Endothelial cell of umbilical vein (primary cell): ENCODE measurements at regions not wholly inside any gene's neighbourhood (a gene's known extent, or its start where the extent isn't known, plus 50 kb on each side); places are given as distances from the start of the nearest gene placed in this dataset.

ENCODE experiments used
- BruUV-seq: library from RNA; stranded (reverse); fragments of 400-500 nt; replicated peaks from 2 replicates; lab custom pipeline; 2021; lab: Mats Ljungman, UMichigan
- CTCF ChIA-PET: fragments of 300-600, 350-600 bp; sonication (Branson Sonifier 250); formaldehyde crosslinking; loops from one replicate; lab custom pipeline; 2021; ENCODE audit warnings: antibody characterized with exemption, inconsistent platforms; lab: Charles Lee
- POLR2A ChIA-PET: fragments of 300-600, 350-600 bp; sonication (Branson Sonifier 250); formaldehyde crosslinking; loops from one replicate; lab custom pipeline; 2021; ENCODE audit warnings: antibody characterized with exemption, inconsistent platforms; lab: Charles Lee
- DNase-seq: peaks from one replicate; pipeline ENCODE4 v3.0.0-alpha.2; 2011; ENCODE audit warnings: low read depth, low spot score
- FAIRE-seq: peaks from 2 replicates; lab custom pipeline; 2011; peaks lifted over from hg19 to GRCh38; lab: Jason Lieb, UNC
- H2AFZ ChIP-seq: 2 replicates; pipeline ENCODE4 v1.6.0; 2012; ENCODE audit warnings: low read depth, low read length, control low read depth, inconsistent platforms
- H3K27ac ChIP-seq: 2 replicates; pipeline ENCODE4 v1.5.1; 2011; ENCODE audit warnings: low read depth, mild to moderate bottlenecking, control low read depth, low read length, moderate library complexity; ENCODE audit not compliant: insufficient read depth
- H3K27me3 ChIP-seq, 2 experiments: 2 replicates each; pipeline versions ENCODE4 v1.6.0 to v1.6.1; 2011; ENCODE audit warnings: low read length in 2 of 2, mixed read lengths in 1 of 2; ENCODE audit not compliant: control insufficient read depth in 2 of 2, insufficient read depth in 2 of 2
- H3K36me3 ChIP-seq, 2 experiments: 2 replicates in 1 of 2; 3 replicates in 1 of 2; pipeline ENCODE4 v1.5.1; 2011; ENCODE audit warnings: low read length in 2 of 2, mild to moderate bottlenecking in 1 of 2, moderate library complexity in 1 of 2; ENCODE audit not compliant: control insufficient read depth in 2 of 2, insufficient read depth in 2 of 2; ENCODE audit errors: extremely low read depth in 1 of 2
- H3K4me1 ChIP-seq: 3 replicates; pipeline ENCODE4 v1.5.1; 2011; ENCODE audit warnings: mild to moderate bottlenecking, low read length; ENCODE audit not compliant: control insufficient read depth, insufficient read depth; ENCODE audit errors: extremely low read depth
- H3K4me2 ChIP-seq: 2 replicates; pipeline ENCODE4 v1.6.1; 2011; ENCODE audit warnings: low read length, control low read depth, mixed read lengths; ENCODE audit not compliant: insufficient read depth
- H3K4me3 ChIP-seq, 3 experiments: fragments of 200-600 bp in 1 of 3; sonication (generic), shearing (Covaris generic) in 1 of 3; replicated peaks in 1 of 3; 2 replicates each; pipeline ENCODE4 v1.5.1; 2011 to 2016; ENCODE audit warnings: control low read depth in 3 of 3, low read length in 3 of 3, mild to moderate bottlenecking in 2 of 3, inconsistent platforms in 1 of 3, low read depth in 1 of 3, moderate library complexity in 1 of 3; ENCODE audit not compliant: insufficient read depth in 1 of 3
- H3K79me2 ChIP-seq: 2 replicates; pipeline ENCODE4 v1.6.0; 2012; ENCODE audit warnings: low read length, inconsistent platforms; ENCODE audit not compliant: control insufficient read depth, insufficient read depth
- H3K9ac ChIP-seq: replicated peaks from 2 replicates; pipeline ENCODE3; 2011; ENCODE audit warnings: low read length, control low read depth; ENCODE audit not compliant: insufficient read depth; ENCODE audit errors: extremely low read depth
- H3K9me1 ChIP-seq: replicated peaks from 3 replicates; pipeline ENCODE4 v1.6.0; 2011; ENCODE audit warnings: mild to moderate bottlenecking, low read length; ENCODE audit not compliant: control insufficient read depth, insufficient read depth; ENCODE audit errors: extremely low read depth
- H3K9me3 ChIP-seq: replicated peaks from 2 replicates; pipeline ENCODE4 v1.5.1; 2012; ENCODE audit warnings: low read length, inconsistent platforms; ENCODE audit not compliant: control insufficient read depth, insufficient read depth
- H4K20me1 ChIP-seq: replicated peaks from 2 replicates; pipeline ENCODE3; 2011; ENCODE audit warnings: mild to moderate bottlenecking, low read length; ENCODE audit not compliant: control insufficient read depth, insufficient read depth; ENCODE audit errors: extremely low read depth
- FOS ChIP-seq: IDR thresholded peaks from 2 replicates; pipeline ENCODE4 v1.6.1; 2011; ENCODE audit warnings: mild to moderate bottlenecking, low read length, moderate library complexity, borderline replicate concordance; ENCODE audit not compliant: insufficient read depth
- GATA2 ChIP-seq: IDR thresholded peaks from 2 replicates; pipeline ENCODE4 v1.7.0; 2011; ENCODE audit warnings: low read depth, mild to moderate bottlenecking, moderate library complexity, mixed read lengths, low read length; ENCODE audit not compliant: insufficient read length, insufficient read depth
- MYC ChIP-seq: IDR thresholded peaks from one replicate; pipeline ENCODE4 v1.6.1; 2011; ENCODE audit warnings: mild to moderate bottlenecking, low read depth, low read length
- POLR2AphosphoS5 ChIP-seq: IDR thresholded peaks from 2 replicates; pipeline ENCODE4 v1.6.1; 2012; ENCODE audit warnings: low read depth, mild to moderate bottlenecking, control low read depth, low read length, moderate library complexity; ENCODE audit not compliant: insufficient read depth
- dilution Hi-C: fragments of 300-500 bp; cut with MboI; formaldehyde crosslinking; loops from one replicate; pipeline ENCODE4 v1.15.0; 2019; ENCODE audit warnings: low sequenced_read_pairs; ENCODE audit not compliant: extremely low pct_ligation_motif_present
- intact Hi-C: fragments of 100-400 bp; cut with micrococcal nuclease; formaldehyde crosslinking; loops from one replicate; pipeline ENCODE4 v1.10.0; 2022
- TF ChIP-seq, protein P1 (sequence below): IDR thresholded peaks from 2 replicates; pipeline ENCODE4 v1.6.1; 2011; ENCODE audit not compliant: insufficient read depth, insufficient read length

GRCh38 chr13:40342461-40342860 lies 324.0 kb downstream of the FOXO1 start:
- Histone ChIP-seq H3K27me3 (no peaks in the 10 kb centered on the region), H3K4me1 (peaks cover 14% of the 10 kb centered on the region), H3K4me3 (no peak overlapping the region), H3K79me2 (no peaks in the 10 kb centered on the region), H4K20me1 (no peaks in the 10 kb centered on the region), H3K9me1 (no peaks in the 10 kb centered on the region), H3K9me3 (no peaks in the 10 kb centered on the region), H3K9ac (no peak overlapping the region), H3K36me3 (no peaks in the 10 kb centered on the region), H2AFZ (no peak overlapping the region), H3K4me2 (no peak overlapping the region), H3K27ac (no peak overlapping the region)
- no peak for TF ChIP-seq FOS
- ChIA-PET CTCF (no interaction called here), POLR2A (no interaction called here)
- no TSS peak for BruUV-seq
- FAIRE-seq (no peak), DNase-seq (no peak)
- intact Hi-C loops: no loop called here
- dilution Hi-C loops: no loop called here

DNA sequence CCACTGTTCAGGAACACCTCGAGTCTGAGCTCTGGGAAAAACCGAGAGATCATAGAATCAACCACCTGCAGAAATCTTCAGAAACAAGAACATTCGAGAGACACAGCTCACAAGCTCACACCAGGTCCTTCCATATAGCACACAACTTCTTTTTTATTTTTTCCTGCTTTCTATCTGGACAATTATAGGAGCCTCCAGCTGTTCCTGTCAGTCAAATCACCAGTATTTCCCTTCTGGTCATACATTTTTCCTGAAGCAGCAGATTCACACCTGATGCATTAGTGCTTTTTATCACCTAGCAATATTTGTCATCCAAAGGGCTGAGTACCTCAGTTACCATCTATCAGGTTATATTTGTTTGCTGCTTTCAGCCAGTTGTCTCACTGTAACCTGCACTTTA lies 323.5 kb downstream of the FOXO1 start:
- Histone ChIP-seq H3K27me3 (no peaks in the 10 kb centered on the region), H3K36me3 (no peaks in the 10 kb centered on the region), H3K27ac (no peak overlapping the region), H2AFZ (no peak overlapping the region), H3K9me1 (no peaks in the 10 kb centered on the region), H3K4me2 (no peak overlapping the region), H3K4me1 (peaks cover 14% of the 10 kb centered on the region), H3K9me3 (no peaks in the 10 kb centered on the region), H3K9ac (no peak overlapping the region), H3K4me3 (no peak overlapping the region), H3K79me2 (no peaks in the 10 kb centered on the region), H4K20me1 (no peaks in the 10 kb centered on the region)
- FAIRE-seq: no peak
- DNase-seq: no peak
- CTCF ChIA-PET: no interaction called here
- TF ChIP-seq POLR2AphosphoS5 (no peak), FOS (no peak), GATA2 (no peak), MYC (no peak)
- TF ChIP-seq, protein P1, sequence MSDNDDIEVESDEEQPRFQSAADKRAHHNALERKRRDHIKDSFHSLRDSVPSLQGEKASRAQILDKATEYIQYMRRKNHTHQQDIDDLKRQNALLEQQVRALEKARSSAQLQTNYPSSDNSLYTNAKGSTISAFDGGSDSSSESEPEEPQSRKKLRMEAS: no peak
- POLR2A ChIA-PET: no interaction called here
- dilution Hi-C loops (no loop called here), intact Hi-C loops (no loop called here)
- no TSS peak for BruUV-seq
